Keratinocyte (primary cell): ENCODE measurements at regions not wholly inside any gene's neighbourhood (a gene's known extent, or its start where the extent isn't known, plus 50 kb on each side); places are given as distances from the start of the nearest gene placed in this dataset.

ENCODE experiments used
- DNase-seq: peaks from one replicate; pipeline ENCODE4 v3.0.0-alpha.2; 2011; ENCODE audit warnings: low read depth, missing footprints, low spot score
- FAIRE-seq: peaks from 2 replicates; lab custom pipeline; 2011; peaks lifted over from hg19 to GRCh38; lab: Jason Lieb, UNC
- H2AFZ ChIP-seq: 2 replicates; pipeline ENCODE4 v1.6.0; 2012; ENCODE audit warnings: low read length, control low read depth, inconsistent platforms; ENCODE audit not compliant: control insufficient read depth
- H3K27ac ChIP-seq: 2 replicates; pipeline ENCODE4 v1.5.1; 2011; ENCODE audit warnings: low read length; ENCODE audit not compliant: control insufficient read depth, insufficient read depth
- H3K27me3 ChIP-seq: 3 replicates; pipeline ENCODE4 v1.6.0; 2011; ENCODE audit warnings: low read length; ENCODE audit not compliant: control insufficient read depth, insufficient read depth; ENCODE audit errors: extremely low read depth
- H3K36me3 ChIP-seq, 2 experiments: 2 replicates in 1 of 2; 3 replicates in 1 of 2; pipeline ENCODE4 v1.5.1; 2011; ENCODE audit warnings: low read length in 2 of 2, mild to moderate bottlenecking in 1 of 2; ENCODE audit not compliant: control insufficient read depth in 2 of 2, insufficient read depth in 2 of 2; ENCODE audit errors: extremely low read depth in 1 of 2
- H3K4me1 ChIP-seq: 3 replicates; pipeline ENCODE4 v1.5.1; 2011; ENCODE audit warnings: low read length; ENCODE audit not compliant: control insufficient read depth, insufficient read depth; ENCODE audit errors: extremely low read depth
- H3K4me2 ChIP-seq: 3 replicates; pipeline ENCODE4 v1.6.0; 2011; ENCODE audit warnings: low read depth, low read length; ENCODE audit not compliant: control insufficient read depth, insufficient read depth; ENCODE audit errors: extremely low read depth
- H3K4me3 ChIP-seq, 3 experiments: fragments of 200-600 bp in 1 of 3; sonication (generic) in 1 of 3; 2 replicates in 2 of 3; 3 replicates in 1 of 3; pipeline ENCODE4 v1.5.1; 2011 to 2016; ENCODE audit warnings: low read length in 3 of 3, mild to moderate bottlenecking in 3 of 3, control low read depth in 2 of 3, inconsistent platforms in 1 of 3, low read depth in 1 of 3, mixed read lengths in 1 of 3, mixed run types in 1 of 3, moderate library complexity in 1 of 3; ENCODE audit not compliant: control insufficient read depth in 2 of 3, insufficient read depth in 2 of 3; ENCODE audit errors: extremely low read depth in 1 of 3
- H3K79me2 ChIP-seq: 2 replicates; pipeline ENCODE4 v1.6.0; 2012; ENCODE audit warnings: low read length; ENCODE audit not compliant: control insufficient read depth, insufficient read depth
- H3K9ac ChIP-seq: 3 replicates; pipeline ENCODE4 v1.6.0; 2011; ENCODE audit warnings: low read length; ENCODE audit not compliant: control insufficient read depth, insufficient read depth; ENCODE audit errors: extremely low read depth
- H3K9me1 ChIP-seq: 3 replicates; pipeline ENCODE4 v1.6.0; 2011; ENCODE audit warnings: low read length; ENCODE audit not compliant: control insufficient read depth, insufficient read depth; ENCODE audit errors: extremely low read depth
- H3K9me3 ChIP-seq: 2 replicates; pipeline ENCODE4 v1.5.1; 2012; ENCODE audit warnings: low read depth, low read length; ENCODE audit not compliant: control insufficient read depth
- H4K20me1 ChIP-seq: 3 replicates; pipeline ENCODE4 v1.6.0; 2011; ENCODE audit warnings: low read length; ENCODE audit not compliant: control insufficient read depth, insufficient read depth; ENCODE audit errors: extremely low read depth
- EZH2 ChIP-seq: IDR thresholded peaks from one replicate; pipeline ENCODE4 v1.6.1; 2012; ENCODE audit warnings: inconsistent platforms, mild to moderate bottlenecking, low read length, moderate library complexity
- dilution Hi-C: fragments of 300-500 bp; cut with MboI; formaldehyde crosslinking; loops from one replicate; pipeline ENCODE4 v1.7.0; 2020; ENCODE audit warnings: low sequenced_read_pairs; ENCODE audit not compliant: extremely low pct_ligation_motif_present
- TF ChIP-seq, protein P1 (sequence below), 3 experiments: IDR thresholded peaks in 1 of 3; conservative IDR thresholded peaks in 1 of 3; optimal IDR thresholded peaks in 1 of 3; 2 replicates in 2 of 3; 3 replicates in 1 of 3; pipeline versions ENCODE3 to v1.5.1; 2011; ENCODE audit warnings: low read length in 3 of 3, mild to moderate bottlenecking in 3 of 3, moderate library complexity in 2 of 3, control low read depth in 1 of 3, inconsistent platforms in 1 of 3; ENCODE audit not compliant: insufficient read depth in 2 of 3; ENCODE audit errors: extremely low read depth in 1 of 3

DNA sequence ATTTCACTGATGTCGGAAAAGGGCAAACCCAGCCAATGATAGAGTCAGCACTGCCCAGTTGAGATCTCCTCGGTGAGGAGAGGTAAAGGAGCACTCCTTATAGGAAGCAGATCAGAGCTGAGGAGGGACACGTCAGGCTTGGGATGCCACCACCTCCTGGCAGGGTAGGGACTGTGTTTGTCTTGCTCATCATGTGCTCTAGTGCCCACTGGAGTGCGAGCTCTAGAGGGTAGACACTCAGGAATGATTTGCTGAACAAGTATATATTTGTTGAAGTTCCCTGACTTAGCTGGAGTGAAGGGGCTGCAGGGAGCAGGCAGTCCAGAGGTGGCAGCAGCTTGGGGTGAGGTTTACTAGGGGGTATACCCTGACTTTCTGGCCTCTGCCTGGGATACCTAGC is 146.5 kb downstream of the NOC3L start:
- no peaks in the 10 kb centered on the region for H4K20me1 ChIP-seq
- no peaks in the 10 kb centered on the region for H3K79me2 ChIP-seq
- no peak overlapping the region for H3K9ac ChIP-seq
- no peaks in the 10 kb centered on the region for H3K9me1 ChIP-seq
- H3K9me3 ChIP-seq, result no peaks in the 10 kb centered on the region
- no peak overlapping the region for H2AFZ ChIP-seq
- DNase-seq (no peak), FAIRE-seq (no peak)
- TF ChIP-seq EZH2, result no peak
- TF ChIP-seq, protein P1, sequence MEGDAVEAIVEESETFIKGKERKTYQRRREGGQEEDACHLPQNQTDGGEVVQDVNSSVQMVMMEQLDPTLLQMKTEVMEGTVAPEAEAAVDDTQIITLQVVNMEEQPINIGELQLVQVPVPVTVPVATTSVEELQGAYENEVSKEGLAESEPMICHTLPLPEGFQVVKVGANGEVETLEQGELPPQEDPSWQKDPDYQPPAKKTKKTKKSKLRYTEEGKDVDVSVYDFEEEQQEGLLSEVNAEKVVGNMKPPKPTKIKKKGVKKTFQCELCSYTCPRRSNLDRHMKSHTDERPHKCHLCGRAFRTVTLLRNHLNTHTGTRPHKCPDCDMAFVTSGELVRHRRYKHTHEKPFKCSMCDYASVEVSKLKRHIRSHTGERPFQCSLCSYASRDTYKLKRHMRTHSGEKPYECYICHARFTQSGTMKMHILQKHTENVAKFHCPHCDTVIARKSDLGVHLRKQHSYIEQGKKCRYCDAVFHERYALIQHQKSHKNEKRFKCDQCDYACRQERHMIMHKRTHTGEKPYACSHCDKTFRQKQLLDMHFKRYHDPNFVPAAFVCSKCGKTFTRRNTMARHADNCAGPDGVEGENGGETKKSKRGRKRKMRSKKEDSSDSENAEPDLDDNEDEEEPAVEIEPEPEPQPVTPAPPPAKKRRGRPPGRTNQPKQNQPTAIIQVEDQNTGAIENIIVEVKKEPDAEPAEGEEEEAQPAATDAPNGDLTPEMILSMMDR (optimal IDR thresholded peaks at IDR 0.05 in 1 of 3, IDR thresholded peaks at IDR 0.05 in 1 of 3, conservative IDR thresholded peaks at IDR 0.05 in 1 of 3; ENCODE audit: extremely low read depth in 1 of 3, insufficient read depth in 2 of 3, low read length in 3 of 3), result no peak
- H3K36me3 ChIP-seq, result no peaks in the 10 kb centered on the region
- dilution Hi-C loops, result no loop called here
- no peaks in the 10 kb centered on the region for H3K4me1 ChIP-seq
- H3K4me2 ChIP-seq, result no peak overlapping the region
- H3K27ac ChIP-seq, result no peak overlapping the region
- no peaks in the 10 kb centered on the region for H3K27me3 ChIP-seq
- no peak overlapping the region for H3K4me3 ChIP-seq

DNA sequence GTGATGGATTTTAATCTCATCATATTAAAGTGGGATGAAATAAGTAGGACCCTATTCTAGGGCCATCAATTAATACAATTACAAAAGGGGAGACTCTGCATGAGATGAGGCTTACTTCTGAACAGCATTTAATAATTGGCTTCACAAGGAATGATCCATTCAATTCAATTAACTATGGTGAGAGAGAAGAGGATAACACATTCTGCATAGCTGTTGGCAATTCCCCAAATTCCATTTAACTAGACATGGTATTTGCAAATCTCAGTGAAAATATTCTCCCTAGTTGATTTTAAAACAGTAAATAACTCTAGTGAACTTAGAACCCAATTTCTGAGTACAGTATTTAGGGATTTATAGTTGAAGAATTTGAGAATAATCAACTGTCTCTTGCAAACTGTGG is 145.3 kb downstream of the NOC3L start:
- no peak overlapping the region for H2AFZ ChIP-seq
- FAIRE-seq (no peak), DNase-seq (no peak)
- no peaks in the 10 kb centered on the region for H3K9me1 ChIP-seq
- no peak overlapping the region for H3K9ac ChIP-seq
- H3K27ac ChIP-seq, result no peak overlapping the region
- H3K4me1 ChIP-seq, result no peaks in the 10 kb centered on the region
- no peaks in the 10 kb centered on the region for H3K36me3 ChIP-seq
- no peak overlapping the region for H3K4me2 ChIP-seq
- dilution Hi-C loops, result no loop called here
- no peaks in the 10 kb centered on the region for H3K9me3 ChIP-seq
- no peak for TF ChIP-seq EZH2
- TF ChIP-seq, protein P1 (optimal IDR thresholded peaks at IDR 0.05 in 1 of 3, IDR thresholded peaks at IDR 0.05 in 1 of 3, conservative IDR thresholded peaks at IDR 0.05 in 1 of 3; ENCODE audit: extremely low read depth in 1 of 3, insufficient read depth in 2 of 3, low read length in 3 of 3), result no peak
- H4K20me1 ChIP-seq, result no peaks in the 10 kb centered on the region
- H3K79me2 ChIP-seq, result no peaks in the 10 kb centered on the region
- H3K4me3 ChIP-seq, result no peak overlapping the region
- no peaks in the 10 kb centered on the region for H3K27me3 ChIP-seq
